ENCODE measurements at regions not wholly inside any gene's neighbourhood (a gene's known extent, or its start where the extent isn't known, plus 50 kb on each side); places are given as distances from the start of the nearest gene placed in this dataset.

GRCh38 chr6:119566546-119567260 is 217.1 kb upstream of the MAN1A1 start (continued):
- TF ChIP-seq, protein P1, sequence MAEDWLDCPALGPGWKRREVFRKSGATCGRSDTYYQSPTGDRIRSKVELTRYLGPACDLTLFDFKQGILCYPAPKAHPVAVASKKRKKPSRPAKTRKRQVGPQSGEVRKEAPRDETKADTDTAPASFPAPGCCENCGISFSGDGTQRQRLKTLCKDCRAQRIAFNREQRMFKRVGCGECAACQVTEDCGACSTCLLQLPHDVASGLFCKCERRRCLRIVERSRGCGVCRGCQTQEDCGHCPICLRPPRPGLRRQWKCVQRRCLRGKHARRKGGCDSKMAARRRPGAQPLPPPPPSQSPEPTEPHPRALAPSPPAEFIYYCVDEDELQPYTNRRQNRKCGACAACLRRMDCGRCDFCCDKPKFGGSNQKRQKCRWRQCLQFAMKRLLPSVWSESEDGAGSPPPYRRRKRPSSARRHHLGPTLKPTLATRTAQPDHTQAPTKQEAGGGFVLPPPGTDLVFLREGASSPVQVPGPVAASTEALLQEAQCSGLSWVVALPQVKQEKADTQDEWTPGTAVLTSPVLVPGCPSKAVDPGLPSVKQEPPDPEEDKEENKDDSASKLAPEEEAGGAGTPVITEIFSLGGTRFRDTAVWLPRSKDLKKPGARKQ (CRISPR knock-in tag; IDR thresholded peaks at IDR 0.05) = no peak
- no peak for TF ChIP-seq ZNF354B (CRISPR knock-in tag; IDR thresholded peaks at IDR 0.05)
- no peak for TF ChIP-seq KHSRP (IDR thresholded peaks at IDR 0.05)
- TF ChIP-seq CREB1 (IDR thresholded peaks at IDR 0.05) = peak; percentile 69; the same call in 1 of the 2 replicates
- peak; percentile 50; the same call in 1 of the 2 replicates for TF ChIP-seq CREB1 (CRISPR knock-in tag; IDR thresholded peaks at IDR 0.05)
- no peak for TF ChIP-seq HOMEZ (CRISPR knock-in tag; IDR thresholded peaks at IDR 0.05)
- TF ChIP-seq ZNF316 (IDR thresholded peaks at IDR 0.05) = no peak
- peak; percentile 53 for TF ChIP-seq TAF9B (IDR thresholded peaks at IDR 0.05; ENCODE audit: partially characterized antibody)
- TF ChIP-seq KAT7 (CRISPR knock-in tag; IDR thresholded peaks at IDR 0.05; ENCODE audit: borderline replicate concordance) = no peak
- TF ChIP-seq POLR2B (IDR thresholded peaks at IDR 0.05; ENCODE audit: low read depth, partially characterized antibody) = peak; percentile 89
- no peak for TF ChIP-seq E2F8 (IDR thresholded peaks at IDR 0.05; ENCODE audit: low read depth, partially characterized antibody)
- TF ChIP-seq HSF4 (CRISPR knock-in tag; IDR thresholded peaks at IDR 0.05; ENCODE audit: borderline replicate concordance) = no peak
- TF ChIP-seq FOXP4 (CRISPR knock-in tag; IDR thresholded peaks at IDR 0.05; ENCODE audit: borderline replicate concordance) = no peak
- 0 out of 2 replicates have a peak, but pooled peaks have one; percentile 44 for TF ChIP-seq TAF7 (tag; IDR thresholded peaks at IDR 0.05)
- peak; percentile 40; the same call in 1 of the 2 replicates for TF ChIP-seq SOX6 (IDR thresholded peaks at IDR 0.05)
- no peak for TF ChIP-seq ZNF282 (CRISPR knock-in tag; IDR thresholded peaks at IDR 0.05)
- no peak for TF ChIP-seq ZNF165 (CRISPR knock-in tag; IDR thresholded peaks at IDR 0.05; ENCODE audit: borderline replicate concordance)
- no peak for TF ChIP-seq PHB (CRISPR knock-in tag; IDR thresholded peaks at IDR 0.05)
- no peak for TF ChIP-seq ZNF695 (CRISPR knock-in tag; IDR thresholded peaks at IDR 0.05)
- TF ChIP-seq, protein P2, sequence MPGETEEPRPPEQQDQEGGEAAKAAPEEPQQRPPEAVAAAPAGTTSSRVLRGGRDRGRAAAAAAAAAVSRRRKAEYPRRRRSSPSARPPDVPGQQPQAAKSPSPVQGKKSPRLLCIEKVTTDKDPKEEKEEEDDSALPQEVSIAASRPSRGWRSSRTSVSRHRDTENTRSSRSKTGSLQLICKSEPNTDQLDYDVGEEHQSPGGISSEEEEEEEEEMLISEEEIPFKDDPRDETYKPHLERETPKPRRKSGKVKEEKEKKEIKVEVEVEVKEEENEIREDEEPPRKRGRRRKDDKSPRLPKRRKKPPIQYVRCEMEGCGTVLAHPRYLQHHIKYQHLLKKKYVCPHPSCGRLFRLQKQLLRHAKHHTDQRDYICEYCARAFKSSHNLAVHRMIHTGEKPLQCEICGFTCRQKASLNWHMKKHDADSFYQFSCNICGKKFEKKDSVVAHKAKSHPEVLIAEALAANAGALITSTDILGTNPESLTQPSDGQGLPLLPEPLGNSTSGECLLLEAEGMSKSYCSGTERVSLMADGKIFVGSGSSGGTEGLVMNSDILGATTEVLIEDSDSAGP (CRISPR knock-in tag; IDR thresholded peaks at IDR 0.05) = no peak
